Epidermal melanocyte (primary cell): ENCODE measurements at regions not wholly inside any gene's neighbourhood (a gene's known extent, or its start where the extent isn't known, plus 50 kb on each side); places are given as distances from the start of the nearest gene placed in this dataset.

Experiments used
- DNase-seq: peaks from one replicate; pipeline ENCODE4 v3.0.0; 2011; ENCODE audit warnings: low spot score; ENCODE audit not compliant: insufficient read length

DNA sequence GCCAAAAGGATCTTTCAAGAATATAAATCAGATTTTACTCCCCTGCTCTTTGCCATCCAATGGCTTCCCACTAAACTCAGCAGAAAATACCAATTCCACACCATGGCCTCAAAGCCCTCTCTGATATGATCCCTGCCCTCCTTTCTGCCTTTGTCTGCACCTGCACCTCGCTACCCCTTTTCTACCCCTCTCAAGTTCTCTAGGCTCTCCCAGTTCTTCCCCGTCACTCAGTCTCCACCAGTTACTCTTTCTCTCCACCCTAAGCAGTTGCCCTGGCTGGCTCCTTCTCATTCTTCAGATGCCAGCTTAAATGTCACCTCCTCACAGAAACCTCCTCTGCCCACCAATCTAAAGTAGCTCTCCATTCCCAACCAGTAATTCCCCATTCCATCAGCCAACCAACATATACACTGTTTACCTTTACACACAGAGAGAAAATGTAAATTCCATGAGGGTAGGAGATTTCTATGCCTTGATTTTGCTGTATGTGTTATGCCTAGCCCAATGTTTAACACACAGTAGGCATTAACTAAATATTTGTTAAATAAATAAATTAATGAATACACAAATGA is 93.6 kb upstream of the LPP start:
- no peak for DNase-seq

DNA sequence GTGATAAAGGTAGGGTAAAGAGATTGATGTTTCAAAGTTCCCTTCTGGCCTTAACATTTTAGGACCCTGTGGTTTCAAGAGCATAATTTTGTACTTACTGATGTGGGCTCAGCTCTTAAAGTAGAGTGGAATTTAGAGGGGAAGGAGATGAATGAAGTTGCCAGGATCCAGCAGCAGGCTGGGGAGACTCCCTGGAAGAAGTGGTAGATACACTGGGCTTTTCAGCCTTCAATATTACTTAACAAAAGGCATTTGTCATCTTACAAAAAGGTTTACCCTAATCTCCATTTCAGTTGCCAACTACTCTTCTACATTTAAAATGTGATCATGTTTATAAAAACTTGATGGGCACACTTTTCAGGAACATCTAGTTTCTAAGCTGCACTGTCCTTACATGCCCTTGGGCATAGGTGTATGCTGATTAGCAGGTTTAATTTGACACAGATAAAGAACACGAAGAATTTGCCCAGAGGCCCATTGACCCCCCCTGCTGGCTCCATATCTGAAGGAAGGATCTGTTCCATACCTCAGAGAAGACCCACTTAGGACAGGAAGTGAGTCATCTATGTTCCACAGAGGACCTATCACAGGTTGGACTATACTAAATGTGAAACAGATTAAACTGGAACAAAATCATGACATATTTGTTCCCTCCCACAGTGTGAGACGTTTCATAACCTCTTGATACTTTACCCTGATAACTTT is 93.0 kb upstream of the LPP start:
- no peak for DNase-seq

DNA sequence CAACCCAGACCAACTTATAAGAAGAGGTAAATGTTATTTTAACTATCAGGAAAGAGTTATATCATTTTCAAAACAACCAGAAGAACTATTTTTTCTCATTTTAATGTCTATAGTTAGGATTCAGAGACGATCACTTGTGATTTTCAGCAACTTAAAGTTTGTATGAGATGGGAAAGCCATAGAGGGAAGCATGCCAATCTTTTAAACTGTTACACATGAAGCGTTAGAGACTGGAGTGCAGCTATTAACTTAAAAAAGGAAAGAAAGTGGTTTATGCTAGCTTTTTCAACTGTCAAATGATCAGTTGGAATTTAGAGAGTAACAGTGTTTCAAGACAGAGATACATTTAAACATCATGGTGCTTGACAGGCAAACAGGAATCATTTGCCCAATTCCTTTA is 91.7 kb upstream of the LPP start:
- no peak for DNase-seq

DNA sequence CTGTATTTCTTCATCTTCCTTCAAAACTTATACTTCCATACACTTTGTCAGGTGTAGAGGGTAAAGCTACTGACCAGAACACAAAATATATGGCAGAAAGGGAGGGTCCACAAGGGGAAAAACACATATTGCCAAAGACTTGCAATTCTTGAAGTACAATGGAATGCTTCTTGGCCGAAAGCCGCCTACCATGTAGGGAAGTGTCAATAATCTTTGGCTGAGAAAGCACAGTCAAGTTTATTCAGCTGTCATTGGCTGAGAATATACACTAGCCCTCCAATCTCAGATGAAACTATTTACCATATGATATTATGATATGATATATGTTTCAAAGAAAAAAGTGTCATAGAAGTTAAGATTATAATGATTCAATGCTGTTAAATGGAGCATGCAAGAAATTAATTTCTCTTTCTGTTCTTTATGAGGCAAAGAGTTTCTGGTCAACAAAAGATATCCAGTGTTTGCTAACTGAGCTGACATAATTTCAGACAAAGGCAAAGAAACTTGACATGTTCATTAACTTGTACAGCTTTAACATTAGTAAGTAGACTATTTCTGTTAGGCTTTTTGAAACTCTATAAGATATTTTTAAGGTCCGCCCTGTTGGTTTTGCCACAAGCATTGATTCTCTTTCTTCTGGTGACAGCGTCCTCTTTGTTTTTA is 89.0 kb upstream of the LPP start:
- no peak for DNase-seq

DNA sequence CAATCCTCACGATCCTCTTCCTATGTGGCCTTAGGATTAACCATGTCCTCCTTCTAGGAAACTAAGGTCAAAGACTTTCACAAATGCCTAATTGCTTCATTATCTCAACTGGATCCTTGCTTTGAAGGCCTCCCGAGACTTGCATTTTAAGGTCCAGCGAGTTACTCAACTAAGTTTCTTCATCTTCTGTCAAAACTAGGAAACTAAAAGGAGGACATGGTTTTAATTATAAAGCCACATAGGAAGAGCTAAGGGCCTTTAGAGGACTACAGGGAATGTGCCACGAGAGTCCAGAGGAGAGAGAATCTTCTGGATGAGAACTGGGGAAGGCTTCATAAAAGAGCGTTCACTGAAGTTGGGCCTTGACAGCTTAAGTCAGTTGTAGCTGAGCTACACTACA is 87.8 kb upstream of the LPP start:
- DNase-seq: no peak

DNA sequence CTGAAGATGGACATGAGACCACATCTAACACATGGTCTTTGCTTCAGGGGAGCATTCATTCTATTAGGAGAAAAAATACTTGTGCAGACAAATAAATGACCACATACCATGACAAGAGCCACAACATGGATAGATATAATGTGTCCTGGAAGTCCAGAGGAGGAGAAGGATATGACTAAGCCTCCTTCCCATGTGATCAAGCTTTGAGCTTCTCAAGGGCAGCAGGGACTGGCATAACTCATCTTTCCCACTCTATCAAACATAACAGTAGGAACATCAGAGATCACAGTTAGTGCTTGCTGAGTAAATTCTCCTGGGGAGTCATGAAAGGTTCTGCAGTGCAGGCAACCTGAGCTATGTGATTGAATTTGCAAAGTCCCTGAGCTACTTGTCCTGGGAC is 86.0 kb upstream of the LPP start:
- DNase-seq: no peak

DNA sequence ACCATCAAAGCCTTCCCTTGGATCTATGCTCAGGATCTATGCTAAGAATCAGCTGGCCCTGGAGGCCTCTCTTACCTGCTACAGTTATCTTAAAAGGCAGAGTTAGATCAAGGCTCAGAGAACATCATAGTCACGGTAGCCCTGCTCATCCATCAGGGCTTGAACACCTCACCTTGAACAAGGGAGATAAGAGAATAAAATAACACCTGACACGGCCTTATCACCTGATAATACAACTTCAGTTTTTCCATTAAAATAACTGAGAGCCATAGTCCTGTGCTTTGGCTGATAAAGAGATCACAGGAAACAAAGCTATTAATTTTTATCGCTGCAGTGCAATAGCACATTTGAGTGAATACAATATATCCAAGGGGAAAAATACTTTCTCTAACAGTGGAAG is 85.6 kb upstream of the LPP start:
- no peak for DNase-seq

DNA sequence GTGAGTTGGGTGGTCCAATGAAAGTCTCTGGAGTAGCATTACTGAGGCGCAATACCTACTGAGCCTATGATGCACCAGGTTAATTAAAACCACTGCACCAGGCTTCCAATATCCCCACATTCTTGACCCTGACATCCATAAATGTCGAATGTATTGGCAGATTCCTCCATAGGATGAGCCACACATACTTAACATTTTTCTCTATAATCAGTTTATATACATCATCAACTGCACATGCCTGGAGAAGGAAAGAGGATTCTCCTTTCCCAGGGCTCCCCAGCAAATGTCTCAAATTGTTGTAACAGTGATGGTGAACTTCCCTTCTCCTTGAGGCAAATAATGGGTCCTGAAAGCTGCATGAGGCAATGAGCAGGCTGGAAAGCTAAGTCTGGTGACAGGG is 82.3 kb upstream of the LPP start:
- no peak for DNase-seq

DNA sequence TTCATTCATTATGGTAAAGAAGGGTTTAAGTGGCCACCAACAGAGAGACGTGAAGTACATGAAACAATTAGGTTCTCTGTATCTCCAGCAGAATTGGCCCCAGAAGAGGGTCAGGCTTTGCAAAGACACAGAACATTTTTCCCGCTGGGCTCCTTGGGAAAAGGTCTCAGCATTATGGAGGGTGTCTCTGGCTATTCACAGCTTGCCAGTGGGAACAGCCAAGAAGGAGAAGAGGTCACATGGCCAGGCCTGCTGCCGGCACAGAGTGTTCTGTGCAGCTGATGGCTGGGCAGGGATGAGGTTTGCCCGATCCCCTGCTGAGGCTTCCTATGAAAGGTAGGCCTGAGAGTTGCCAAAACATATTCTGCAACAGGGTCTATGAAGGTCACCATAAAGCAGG is 77.8 kb upstream of the LPP start:
- no peak for DNase-seq

DNA sequence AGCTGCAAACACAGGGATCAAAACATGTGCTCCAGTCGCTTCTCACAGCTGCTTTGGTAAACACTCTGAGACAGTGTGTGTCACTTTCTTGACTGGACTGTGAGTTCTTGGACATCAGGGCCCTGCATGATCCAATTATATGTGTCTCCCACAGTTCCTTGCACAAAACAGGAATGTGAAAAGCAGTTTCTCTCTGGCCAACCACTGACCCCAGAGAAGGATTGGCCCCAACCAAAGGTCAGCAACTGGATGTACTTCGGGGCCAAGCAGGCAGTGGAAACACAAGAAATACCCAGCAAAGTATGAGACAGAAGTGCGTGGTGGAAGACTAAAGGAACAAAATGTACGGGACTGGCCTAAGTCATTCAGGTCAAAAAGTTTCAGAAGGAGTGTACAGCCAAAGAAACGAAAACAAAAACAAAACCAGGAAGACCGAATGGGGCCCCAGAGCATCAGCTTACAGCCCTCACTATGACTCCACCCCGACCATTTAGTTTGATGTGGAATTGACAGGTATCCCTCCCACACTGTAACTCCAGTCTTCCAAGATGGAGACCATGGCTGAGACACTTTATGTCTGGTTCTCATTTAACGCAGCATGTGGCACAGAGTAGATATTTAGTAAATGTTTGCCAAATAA is 76.7 kb upstream of the LPP start:
- DNase-seq: no peak

DNA sequence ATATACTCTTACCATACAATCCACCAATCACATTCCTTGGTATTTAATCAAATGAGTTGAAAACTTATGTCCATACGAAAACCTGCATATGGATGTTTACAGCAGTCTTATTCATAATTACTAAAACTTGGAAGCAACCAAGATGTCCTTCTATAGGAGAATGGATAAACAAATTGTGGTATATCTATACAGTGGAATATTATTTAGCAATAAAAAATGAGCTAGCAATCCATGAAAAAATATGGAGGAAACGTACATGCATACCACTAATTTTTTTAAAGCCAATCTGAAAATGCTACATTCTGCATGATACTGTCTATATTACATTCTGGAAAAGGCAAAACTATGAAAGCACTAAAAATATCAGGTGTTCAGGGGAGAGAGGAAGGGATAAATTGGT is 73.9 kb upstream of the LPP start:
- no peak for DNase-seq

DNA sequence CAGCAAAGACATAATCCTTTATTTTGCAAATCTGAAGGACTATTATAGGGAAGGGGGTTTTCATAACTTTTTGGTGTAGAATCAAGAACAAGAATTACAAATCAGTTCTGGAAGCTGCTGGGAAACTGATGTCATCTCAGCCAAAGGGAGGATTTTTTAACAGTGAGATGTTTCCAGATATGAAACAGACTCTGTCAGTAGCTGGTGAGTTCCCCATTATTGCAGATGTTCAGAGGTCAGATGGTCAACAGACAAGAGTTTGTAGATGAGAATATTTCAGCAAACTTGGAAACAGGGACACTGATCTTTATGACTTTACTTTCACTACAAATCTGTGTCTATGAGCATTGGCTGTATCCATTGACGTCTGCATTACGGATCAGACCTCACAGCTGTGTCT is 71.9 kb upstream of the LPP start:
- no peak for DNase-seq

DNA sequence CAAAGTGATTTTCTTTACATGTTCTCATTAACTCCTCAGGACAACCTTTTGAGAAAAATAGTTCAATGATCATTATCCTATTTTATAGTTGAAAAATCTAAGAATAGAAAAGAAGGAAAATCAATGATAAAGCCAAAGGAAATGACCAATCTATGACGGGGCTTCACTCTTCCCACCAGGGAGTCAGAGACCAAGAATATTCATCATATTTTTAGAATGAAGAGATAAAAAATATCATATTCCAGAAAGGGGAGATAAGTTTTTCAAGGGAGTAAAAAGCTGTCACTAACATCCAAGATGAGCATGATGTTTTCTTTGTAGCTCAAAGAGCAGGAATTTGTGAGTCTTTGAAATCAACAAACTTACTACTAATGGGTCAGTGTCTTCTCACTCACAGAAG is 71.5 kb upstream of the LPP start:
- DNase-seq: no peak

DNA sequence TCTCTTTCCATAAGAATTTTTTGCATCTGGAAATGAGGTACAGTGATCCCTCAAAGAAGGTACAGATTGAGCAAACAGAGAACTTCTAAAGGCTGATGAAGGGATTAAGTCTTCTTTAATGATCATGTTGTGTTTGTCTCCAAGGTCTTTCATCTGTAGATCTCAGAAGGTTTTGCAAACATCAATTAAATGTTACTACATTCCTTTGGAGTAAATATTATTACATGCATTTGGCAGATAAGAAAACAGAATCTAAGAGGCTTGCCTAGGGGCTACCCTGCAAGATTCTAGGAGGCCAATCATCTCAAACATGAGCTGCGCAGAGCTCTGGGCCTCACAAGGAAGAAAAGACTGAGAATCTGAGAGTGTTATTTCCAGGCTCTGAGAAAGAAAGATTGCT is 70.9 kb upstream of the LPP start:
- no peak for DNase-seq

DNA sequence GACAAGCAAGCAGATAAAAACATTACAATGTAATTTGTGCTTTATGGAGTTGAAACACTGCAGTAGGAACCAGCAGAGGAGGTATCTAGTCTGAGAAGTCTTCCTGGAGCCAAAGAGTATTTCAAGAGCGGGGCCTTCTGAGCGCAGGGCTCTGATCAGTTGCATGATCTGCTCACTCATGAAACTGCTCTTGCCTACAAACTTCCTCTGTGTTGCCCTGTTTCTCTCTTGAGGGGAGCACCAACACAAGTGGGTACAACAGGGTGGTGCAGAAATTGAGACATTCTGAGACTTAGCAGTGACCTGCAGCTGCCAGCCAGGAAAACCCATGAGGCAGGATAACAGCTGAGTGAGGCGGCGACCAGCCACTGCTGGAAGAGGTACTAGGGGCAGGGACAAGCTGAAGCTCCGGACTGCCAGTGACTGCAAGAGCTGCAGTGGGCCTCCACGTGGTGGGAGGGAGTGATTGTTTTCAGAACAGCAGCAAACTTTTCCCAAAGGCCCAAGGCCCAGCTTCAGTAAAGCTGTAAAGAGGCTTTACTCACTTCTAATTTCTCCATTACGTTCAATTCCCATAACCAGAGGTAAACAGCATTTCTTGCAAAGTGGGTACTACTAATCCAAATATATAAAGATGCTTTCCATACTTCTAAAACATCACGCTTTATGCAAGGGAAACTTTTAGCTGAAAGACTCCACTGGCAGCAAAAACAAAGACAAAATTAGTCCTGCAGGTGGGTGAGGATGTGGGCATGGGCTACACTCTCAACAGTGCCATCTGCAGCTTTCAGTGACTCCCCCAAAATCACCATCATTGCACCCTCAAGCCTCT is 69.0 kb upstream of the LPP start:
- DNase-seq: no peak

DNA sequence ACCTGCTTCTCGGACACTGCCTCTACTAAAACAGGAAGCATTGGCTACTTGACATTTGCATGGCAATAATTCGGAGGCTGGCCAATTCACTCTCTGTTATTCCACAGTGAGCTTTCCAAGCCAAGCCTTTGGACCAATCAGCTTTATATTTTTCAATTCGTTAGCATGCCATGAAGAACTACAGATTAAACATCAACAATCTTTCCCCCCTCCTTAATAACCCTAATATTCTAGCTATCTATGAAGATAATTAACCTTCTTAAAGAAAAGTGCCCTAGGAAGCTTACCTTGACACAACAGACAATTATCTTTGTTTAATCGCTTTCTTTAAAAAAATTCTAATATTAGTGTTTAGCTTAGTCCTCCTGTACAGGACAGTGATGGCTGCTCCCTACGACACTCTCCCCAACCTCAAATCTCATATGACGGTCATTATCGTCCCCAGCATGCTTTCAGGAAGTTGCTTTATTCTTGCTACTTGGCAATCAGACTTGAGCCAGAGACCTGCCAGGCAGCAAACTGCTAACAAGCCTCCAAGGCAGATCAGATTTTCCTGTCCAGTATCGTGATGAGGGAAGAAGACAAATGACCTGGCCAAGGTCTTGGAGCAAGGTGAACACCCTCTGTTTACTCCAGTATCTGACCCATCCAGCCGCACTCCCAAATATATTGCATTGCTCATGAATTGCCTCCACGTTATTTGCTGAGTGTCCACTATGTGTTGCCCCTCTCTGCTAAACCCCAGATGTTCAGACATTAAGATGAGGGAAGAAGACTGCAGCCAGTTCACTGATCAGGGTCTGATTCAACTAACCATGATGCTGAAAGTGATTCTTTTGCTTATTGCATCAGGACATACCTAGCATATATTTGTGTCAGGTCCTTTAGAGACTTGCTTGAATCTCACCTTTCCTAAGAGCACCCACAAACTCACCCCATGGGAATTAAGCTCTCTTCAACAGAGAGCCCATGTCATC is 68.1 kb upstream of the LPP start:
- DNase-seq: no peak

DNA sequence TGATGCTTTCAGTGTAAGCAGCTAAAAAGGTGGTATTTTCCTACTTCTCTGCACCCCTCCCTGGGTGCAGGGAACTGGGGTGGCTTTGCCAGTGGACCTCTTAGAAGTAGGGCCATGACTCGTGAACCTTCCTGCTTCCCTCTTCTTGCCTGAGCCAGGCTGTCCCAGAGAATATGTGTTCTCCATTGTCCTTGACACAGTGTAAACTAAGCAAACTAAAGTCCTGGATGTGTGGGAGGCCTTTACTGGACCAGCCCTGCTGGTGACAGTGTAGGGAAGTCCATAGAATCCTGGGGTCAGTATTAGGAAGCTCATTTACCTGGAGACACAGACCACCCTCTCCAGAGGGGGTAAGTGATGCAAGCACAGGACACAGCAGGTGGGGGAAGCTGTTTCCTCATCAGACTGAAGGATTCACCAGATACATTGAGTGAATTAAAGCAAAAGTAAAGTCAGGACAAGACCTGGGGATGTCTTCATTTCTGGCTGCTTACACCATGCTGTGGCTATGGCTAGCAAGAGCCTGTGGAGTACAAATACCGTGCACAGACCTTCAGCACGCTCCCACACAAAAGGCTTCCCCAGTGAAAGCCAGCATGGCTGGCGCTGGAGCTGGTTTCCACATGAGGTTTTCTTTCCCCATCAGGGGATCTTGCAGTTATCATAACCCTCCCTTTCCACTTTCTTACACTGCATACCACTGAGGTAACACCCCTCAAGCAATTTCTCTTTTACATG is 64.8 kb upstream of the LPP start:
- DNase-seq: no peak

DNA sequence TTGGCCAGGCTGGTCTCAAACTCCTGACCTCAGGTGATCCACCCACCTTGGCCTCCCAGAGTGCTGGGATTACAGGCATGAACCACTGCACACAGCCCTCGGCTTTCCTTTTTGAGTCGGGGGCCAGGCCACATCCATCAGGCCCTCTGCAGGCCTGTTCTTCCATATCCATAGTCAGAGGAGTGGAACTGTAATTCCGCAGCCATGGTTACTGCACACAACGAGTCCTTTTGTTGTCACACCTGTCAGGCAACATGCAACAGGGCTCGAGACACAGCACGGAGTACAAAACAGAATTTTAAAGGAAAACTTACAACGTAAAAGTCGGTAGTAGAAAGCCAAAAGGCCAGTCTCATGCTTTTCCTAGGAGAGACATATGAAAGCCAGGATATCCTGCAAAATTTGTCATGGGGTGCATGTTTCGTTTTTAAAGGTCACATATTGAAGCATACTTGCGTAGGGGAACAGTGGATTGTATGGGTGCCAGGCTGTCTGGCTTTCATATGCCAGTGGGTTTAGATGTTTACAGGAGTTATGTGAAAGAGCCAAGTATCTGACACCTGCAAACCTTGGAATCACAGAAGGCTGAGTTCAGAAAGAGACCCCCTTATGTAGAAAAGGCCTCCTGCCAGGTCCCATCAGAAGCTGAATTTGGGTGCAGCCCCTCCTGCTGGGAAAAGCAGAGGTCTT is 63.2 kb upstream of the LPP start:
- DNase-seq: no peak

DNA sequence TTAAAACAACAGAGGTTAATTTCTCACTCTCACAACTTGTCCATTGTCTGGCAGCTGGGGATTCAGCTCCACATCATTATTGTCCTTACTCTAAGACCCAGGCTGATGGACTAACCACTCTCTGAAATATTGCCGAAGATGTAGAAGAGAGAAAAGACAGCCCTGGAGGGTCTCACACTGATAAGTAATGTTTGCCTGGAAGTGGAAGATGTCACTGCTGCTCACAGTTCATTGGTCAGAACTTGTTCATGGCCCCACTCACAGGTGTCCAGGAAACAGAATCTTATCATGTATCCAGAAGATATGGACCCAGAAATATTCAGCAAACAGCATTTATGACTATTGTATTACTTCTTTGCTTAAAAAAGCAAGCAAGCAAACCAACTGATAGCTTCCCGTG is 62.2 kb upstream of the LPP start:
- DNase-seq: no peak
